NCI-H69 (cell line): ENCODE measurements at regions not wholly inside any gene's neighbourhood (a gene's known extent, or its start where the extent isn't known, plus 50 kb on each side); places are given as distances from the start of the nearest gene placed in this dataset.
A peak's percentile ranks its signal among the peaks of the same experiment; 100 is the strongest.

Source experiments
- DNase-seq: peaks from one replicate; lab custom pipeline; 2025; lab: John Stamatoyannopoulos, UW

GRCh38 chrX:39853417-39854030 is 244.2 kb downstream of the BCOR start:
- peak; percentile 25 for DNase-seq

GRCh38 chrX:39854772-39855747 is 242.7 kb downstream of the BCOR start:
- DNase-seq: peak; percentile 48

- DNase-seq: peak; percentile 95
Measured at GRCh38 chrX:39855748-39856129, 242.0 kb downstream of the BCOR start.

- DNase-seq: peak; percentile 65
Measured at GRCh38 chrX:39856472-39857121, 241.2 kb downstream of the BCOR start.

GRCh38 chrX:39857780-39858179 is 240.0 kb downstream of the BCOR start:
- DNase-seq: no peak

GRCh38 chrX:39859991-39860861 is 237.5 kb downstream of the BCOR start:
- DNase-seq: peak; percentile 57

- DNase-seq: no peak
Measured at GRCh38 chrX:39862963-39863362, 234.8 kb downstream of the BCOR start.

GRCh38 chrX:39866229-39866628 is 231.5 kb downstream of the BCOR start:
- peak; percentile 72 for DNase-seq

- DNase-seq: peak; percentile 31
Measured at GRCh38 chrX:39869846-39870601, 227.7 kb downstream of the BCOR start.

- no peak for DNase-seq
Measured at GRCh38 chrX:39871648-39872047, 226.1 kb downstream of the BCOR start.

GRCh38 chrX:39873117-39873516 is 224.6 kb downstream of the BCOR start:
- no peak for DNase-seq

- DNase-seq: no peak
Measured at GRCh38 chrX:39874202-39874816, 223.4 kb downstream of the BCOR start.

- DNase-seq: peak; percentile 81
Measured at GRCh38 chrX:39875834-39876628, 221.7 kb downstream of the BCOR start.

- no peak for DNase-seq
Measured at GRCh38 chrX:39877905-39878304, 219.9 kb downstream of the BCOR start.

GRCh38 chrX:39883666-39884065 is 214.1 kb downstream of the BCOR start:
- DNase-seq: no peak

GRCh38 chrX:39886282-39886681 is 211.5 kb downstream of the BCOR start:
- no peak for DNase-seq

- DNase-seq: no peak
Measured at GRCh38 chrX:39888730-39889129, 209.0 kb downstream of the BCOR start.

GRCh38 chrX:39889704-39890103 is 208.1 kb downstream of the BCOR start:
- no peak for DNase-seq

GRCh38 chrX:39890807-39891206 is 207.0 kb downstream of the BCOR start:
- DNase-seq: no peak

- DNase-seq: peak; percentile 5
Measured at GRCh38 chrX:39891781-39892180, 206.0 kb downstream of the BCOR start.
